ENCODE measurements at regions not wholly inside any gene's neighbourhood (a gene's known extent, or its start where the extent isn't known, plus 50 kb on each side); places are given as distances from the start of the nearest gene placed in this dataset.

DNA sequence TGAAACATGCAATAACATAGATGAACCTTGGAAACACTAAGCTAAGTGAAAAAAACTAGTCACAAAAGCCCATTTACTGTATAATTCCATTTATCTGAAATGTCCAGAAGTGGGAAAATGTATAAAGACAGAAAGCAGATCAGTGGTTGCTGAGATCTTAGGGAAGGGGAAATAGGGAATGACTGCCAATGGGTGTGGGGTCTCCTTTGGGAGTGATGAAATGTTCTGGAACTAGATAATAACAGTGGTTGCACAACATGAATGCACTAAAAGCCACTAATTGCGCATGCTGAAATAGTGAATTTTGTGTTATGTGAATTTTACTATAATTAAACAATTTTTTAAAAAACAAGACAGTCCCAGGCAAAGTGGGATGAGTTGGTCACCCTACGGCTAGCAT is 472.8 kb downstream of the CCDC171 start:
- DNase-seq: no peak

DNA sequence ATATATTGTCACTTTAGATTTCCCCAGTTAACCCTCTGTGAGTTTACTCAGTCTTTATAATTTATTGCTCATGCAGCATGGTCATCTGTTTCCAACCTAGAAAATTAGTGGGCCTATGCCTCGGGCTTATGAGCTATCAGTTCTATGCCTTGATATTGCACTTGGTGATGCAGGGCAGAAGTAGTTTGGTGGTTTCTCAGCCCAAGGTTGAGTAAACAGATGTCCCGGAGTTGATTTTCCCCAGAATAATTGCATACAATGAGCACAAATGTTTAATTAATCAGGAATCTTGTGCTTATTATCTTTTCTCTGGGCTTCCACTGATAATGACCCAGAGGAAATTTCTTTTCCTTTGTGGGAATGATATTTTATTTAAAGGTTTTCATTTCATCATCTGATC is 474.0 kb downstream of the CCDC171 start:
- no peak for DNase-seq

DNA sequence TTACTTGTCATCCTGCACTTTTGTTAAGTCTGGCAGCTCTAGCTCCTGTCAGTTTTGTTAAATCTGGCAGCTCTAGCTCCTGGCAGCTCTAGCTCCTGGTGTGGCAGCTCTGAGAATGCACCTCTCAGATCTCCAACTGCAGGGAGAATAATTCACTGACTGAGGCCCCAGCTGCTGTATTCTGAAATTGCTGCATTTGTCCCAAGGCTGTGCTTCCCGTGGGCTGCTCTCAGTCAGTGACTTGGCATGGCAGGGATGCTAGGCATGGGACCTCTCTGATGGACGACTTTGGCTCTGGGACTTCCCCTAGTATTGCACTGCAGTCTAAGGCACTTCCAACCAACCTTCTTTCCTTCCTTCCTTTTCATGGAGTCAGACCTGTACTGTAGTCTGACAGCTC is 475.7 kb downstream of the CCDC171 start:
- DNase-seq: no peak

DNA sequence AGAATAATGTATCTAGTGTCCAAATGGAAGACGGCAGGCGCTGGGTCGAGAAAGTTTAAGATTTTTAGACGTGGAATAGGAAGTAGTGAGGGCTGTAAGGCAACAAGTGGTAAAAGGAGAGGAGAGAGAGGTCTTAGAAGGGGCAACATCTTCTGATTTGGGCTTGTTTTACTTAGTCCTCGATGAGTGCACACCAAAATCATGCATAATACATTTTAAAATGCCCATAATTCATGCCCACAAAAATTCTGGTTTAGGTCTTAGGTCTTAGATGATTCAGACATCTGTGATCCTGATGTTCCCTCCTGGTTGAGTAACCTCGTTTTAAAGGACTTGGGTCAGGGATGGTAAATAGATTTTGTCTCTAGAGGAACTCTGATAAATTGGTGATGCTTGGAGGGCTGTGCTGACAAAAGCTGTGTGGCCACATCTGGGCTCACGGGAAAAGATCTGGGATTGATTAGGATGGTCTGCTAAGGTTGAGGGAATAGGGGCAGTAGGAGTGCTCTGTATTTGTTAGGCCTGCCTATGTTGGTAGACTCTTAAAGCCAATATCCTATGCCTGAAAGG is 476.3 kb downstream of the CCDC171 start:
- no peak for DNase-seq

DNA sequence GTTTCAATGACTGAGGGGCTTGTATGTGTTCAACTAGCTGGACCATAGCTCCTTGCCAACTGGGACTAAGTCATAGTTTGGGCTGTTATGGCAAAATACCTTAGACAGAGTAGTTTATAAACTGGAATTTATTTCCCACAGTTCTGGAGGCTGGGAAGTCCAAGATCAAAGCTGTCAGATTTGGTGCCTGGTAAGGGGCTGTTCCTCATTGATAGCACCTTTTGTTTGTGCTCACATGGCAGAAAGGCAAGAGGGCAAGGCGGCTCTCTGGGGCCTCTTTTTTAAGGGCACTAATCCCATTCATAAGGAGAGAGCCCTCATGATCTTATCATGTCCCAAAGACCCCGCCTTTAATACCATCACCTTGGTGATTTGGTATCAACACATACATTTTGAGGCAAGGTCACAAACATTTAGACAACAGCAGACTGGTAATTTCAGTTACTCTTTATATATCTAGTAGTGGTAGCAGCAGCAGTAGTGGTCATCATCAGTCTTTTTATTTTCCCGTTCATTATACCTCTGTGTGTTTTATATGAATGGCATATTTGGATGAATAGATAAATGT is 477.0 kb downstream of the CCDC171 start:
- no peak for DNase-seq

DNA sequence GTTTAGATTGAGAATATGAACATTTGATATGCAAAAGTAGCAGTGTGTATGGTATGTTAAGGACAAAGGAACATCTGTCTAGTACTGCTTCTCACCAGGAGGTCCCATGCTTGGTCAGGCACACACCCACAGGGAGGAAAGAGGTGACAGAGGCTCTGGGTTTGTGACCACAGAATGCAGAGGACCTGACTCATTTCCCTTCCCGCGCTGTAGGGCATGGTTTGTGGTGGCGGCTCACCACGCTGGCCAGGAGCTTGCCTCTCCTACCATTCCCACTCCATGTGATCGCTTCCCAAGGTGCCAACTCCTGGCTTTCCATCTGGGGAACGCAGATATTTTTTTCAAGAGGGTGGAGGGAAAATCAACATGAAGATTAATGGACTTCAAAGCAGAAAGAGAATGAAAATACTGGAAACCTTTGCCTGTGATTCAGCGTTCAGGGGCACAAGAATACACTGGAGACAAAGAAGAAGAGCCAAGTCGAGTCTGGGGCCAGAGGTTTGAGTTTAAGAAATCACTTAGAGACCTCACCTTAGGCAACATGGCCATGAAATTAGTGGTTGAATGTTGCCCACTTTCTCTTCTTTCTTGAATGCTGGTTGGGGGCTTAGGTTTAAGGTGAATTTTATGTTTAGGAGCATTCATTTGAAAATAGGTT is 477.8 kb downstream of the CCDC171 start:
- DNase-seq: no peak

DNA sequence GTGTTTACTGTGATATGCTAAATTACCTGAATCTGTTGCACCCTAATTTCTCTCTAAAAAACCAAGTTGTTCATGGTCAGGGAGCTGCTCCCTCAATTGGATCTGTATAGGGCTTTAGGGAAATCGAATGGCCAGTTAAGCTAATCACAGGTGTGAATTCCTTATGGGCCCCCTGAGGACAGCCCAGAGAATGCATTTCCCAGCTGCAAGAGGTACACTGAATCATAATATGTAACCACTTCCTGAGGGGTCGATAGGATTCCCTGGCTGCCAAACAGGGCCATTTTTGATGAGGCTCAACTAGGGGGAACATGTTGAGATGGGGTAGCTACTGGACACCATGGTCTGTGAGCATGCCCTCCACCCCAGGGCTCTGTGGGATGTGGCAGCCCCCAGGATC is 478.6 kb downstream of the CCDC171 start:
- DNase-seq: no peak

DNA sequence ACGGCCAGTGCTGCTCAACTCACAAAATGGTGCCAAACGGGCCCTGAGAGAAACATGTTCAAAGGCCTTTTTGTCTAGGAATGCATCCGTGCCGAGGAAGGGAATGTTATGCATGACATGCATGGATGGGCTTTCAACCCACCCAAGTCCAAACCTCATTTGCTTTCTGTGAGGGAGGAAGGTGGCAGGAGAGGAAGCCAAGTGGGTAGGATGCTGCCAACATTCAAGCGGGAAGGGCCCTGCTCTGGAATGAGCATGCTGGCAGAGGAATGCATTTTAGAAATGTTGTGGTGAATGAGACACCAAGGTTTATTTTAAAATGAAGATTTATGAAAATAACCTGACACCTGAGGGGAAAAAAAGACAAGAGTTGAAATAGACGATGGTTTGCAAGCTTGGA is 479.1 kb downstream of the CCDC171 start:
- DNase-seq: no peak

DNA sequence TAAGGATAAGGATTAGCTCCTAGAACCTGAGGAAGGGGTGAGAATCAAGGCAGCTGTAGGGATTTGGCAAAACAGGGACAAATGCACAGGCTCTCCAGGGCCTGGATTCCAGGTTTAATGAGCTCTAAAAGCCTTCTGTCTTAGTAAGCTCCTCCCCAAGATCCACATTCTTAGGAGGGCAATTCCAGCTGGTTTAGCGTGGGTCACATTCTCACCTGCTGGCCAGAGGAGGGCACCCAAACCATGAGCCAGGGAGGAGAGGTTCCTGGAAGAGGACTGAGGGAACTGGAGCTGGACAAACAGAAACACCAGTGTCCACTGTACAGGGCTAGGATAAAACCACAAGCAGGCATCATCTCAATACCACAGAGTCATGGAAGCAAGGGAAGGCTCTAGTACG is 480.0 kb downstream of the CCDC171 start:
- no peak for DNase-seq

DNA sequence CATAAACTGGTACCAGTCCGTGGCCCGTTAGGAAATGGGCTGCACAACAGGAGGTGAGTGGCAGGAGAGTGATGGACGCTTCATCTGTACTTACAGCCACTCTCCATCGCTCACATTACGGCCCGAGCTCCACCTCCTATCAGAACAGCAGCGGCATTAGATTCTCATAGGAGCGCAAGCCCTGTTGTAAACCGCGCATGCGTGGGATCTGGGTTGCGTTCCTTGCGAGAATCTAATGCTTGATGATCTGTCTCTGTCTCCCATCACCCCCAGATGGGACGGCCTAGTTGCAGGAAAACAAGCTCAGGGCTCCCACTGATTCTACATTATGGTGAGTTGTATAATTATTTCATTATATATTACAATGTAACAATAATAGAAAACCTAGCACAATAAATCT is 480.4 kb downstream of the CCDC171 start:
- no peak for DNase-seq

DNA sequence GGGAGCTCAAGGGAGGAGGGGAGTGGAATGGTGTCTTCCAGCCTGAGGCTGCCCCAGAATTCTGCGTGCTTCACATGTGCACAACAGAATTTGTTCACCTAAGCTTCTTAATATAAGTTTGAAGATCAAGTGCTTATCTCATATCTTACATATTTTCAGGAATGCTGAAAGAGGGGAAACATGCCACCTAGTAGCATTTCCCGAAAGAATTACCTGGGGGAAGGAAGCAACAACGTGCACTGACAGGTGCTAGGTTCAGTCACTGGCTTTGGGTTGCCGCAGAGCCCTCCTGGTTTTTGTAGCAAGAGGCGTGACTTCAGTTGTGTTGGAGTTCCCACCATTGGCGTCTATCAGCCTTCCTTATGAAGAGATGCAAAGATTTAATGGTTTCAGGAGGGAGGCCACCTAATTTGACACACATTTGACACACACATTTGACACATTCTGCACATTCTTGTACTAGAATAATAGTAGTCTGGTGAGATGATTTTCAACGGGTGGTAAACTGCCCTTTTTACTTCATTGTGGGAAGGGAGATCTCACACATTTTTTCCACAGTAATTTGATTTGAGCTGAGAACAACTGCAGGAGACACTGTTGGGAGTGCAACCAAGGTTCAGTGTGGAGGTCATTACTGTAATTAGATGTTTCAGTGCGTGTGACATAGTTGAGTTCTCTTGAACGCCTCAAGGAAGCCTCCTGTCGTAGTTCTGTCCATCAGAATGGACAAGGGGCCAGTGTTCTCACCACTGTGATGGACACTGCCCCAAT is 481.3 kb downstream of the CCDC171 start:
- DNase-seq: no peak

DNA sequence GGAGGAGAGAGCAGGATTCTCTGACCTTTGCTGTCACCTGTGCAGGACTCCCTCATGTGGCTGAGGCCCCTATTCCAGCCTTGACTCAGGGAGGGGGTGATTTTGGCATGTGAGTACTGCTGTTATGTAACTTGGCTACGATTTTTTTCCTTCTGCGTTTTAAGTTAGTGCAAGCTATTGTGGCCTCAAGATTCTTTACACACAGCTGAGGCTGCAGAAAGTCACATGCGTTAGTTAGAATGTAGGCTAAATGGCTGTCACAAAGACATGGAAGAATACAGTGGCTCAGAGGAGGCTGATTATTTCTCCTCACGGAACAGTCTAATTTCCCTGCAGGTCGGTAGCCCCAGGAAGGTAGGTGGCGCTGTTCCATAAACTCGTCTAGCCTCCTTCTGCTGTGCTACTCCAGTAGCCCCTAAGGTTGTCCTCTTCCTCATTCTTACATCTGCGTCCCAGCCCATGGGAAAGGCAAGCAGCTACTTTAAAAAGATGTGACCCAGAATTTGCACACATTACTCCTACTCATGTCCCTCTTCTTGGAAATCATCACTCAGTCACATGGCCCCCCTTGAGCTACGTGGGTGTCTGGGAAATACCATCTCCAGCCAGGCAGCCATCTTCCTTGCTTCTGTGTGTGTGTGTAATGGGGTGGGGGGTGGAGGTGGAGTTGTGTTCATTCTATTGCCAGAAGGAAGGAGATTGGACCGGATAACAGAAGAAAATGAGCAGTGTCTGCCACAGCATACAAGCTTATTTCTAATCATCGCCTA is 486.6 kb downstream of the CCDC171 start:
- no peak for DNase-seq

DNA sequence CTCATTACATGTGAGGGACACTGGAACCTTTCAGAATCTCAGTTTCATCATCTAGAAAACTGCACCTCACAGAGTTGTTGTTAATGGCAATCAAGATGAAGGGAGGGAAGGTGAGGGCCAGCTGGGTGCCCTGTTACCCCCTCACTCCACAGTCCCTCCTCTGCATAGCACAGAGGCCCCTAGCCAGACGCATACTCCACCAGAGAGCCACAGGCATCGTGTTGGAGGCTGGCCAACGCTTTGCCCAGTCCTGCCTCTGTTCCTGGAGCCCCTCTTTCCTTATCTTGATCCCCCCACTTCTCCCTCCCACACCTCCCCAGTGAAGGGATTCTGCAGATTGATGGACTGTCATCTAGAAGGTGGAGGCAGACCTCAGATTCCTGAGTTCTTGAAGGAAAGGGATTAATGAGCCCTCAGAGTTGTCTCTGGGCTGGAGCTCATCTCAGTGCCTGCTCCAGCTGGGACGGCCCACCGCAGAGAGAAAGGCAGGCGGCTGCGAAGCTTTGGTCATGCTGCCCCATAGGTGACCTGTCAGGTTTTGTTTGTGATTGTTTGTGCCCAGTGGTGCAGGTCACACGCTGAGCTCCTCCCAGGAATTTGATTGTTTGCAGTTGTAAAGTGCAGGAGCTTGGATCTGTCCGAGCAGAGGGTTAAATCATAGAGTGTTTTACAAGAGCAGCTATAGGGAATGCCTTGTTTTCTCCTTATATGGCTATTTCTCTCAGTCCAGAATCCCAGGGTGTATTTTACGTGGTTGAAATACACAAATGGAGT is 487.3 kb downstream of the CCDC171 start:
- DNase-seq: no peak

DNA sequence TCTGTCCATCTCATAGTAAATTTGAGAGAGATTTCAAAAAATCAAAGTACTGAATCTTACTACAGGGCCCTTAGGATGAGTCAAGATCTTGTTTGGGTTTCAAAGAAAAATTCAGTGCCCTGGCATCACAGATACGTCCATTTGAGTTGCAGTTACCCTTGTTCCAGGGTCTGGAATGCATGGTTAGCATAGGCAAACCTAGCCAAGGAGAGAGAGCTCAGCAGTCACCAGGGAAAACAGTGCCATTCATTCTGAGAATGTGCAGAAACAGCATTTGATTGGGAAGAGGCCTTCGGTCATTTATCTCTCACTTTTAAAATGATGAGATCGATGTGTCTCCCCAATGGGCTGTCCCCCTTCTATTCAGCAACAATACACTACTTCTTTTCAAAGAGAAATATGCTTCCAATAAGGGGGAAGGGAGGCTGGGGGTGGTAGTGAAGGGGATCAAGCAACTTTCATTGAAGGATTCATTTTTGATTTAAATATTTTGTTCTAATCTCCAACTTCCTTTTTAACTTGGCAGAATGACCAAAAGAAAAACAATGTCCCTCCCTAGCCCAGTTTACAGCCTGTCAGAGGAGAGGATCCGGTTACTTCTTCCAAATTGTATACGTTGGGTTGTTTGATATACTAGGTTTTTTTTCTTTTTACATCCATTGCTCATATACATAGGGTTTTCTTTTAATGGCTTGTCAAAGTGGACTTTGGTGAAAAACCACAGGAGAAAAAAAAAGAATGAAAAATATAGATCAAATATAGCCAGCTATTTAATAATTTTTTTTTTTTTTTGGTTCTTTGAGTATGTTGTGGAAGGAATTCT is 491.1 kb downstream of the CCDC171 start:
- no peak for DNase-seq

DNA sequence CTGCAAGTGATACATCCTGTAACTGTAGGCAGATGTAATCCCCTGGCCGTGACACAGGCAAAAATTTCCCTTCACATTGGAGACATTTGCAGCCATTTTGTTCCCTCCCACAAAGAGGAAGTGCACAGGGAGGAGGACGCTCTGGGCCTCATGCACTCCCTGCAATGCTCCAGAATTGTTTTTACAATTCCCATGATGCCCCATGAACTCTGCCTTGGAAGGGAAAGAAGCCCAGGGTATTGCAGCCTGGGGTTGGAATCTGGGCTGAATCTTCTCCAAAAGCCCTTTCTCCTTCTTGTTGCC is 491.7 kb downstream of the CCDC171 start:
- no peak for DNase-seq

DNA sequence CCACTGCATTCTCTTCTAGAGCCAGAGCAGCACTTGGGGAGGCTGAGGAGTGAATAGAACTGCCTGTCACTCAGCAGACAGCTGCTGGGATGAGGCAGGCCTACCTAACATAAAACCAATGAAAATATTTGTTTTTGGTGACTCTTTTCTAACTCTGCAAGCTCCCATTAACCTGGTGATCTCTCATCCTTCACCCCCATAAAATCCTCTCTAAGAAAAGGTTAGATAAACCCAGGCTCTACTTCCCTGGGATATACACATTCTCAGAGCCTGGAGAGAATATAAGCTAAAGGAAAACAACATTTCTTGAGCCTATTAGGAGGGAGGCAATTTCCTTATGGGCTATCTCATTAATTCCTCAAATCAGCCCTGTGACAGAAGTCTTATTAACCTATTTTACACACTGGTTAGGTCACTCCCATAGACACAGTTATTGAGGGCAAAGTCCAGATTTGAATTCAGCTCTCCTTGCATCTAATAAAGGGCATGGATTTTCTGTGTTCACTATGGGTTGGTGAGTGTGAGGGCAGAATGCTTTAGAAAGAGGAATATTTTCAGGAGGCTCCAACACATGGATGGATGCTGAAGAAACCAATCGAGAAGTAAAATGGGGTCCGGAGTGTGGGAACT is 492.9 kb downstream of the CCDC171 start:
- DNase-seq: no peak

DNA sequence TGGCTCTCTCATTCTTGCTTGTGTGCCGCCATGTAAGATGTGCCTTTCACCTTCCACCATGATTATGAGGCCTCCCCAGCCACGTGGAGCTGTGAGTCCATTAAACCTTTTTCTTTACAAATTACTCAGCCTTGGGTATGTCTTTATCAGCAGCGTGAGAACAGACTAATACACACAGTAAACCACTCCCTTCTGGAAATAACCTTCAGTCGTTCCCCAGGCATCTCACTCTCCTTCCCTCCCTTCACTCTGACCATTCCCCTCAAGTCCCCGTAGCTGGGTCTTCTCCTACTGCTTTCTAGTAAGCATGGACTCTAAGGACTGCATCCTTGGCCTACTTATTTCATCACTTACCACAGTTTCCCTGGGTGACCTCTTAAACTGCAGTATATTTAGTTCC is 493.9 kb downstream of the CCDC171 start:
- DNase-seq: no peak

DNA sequence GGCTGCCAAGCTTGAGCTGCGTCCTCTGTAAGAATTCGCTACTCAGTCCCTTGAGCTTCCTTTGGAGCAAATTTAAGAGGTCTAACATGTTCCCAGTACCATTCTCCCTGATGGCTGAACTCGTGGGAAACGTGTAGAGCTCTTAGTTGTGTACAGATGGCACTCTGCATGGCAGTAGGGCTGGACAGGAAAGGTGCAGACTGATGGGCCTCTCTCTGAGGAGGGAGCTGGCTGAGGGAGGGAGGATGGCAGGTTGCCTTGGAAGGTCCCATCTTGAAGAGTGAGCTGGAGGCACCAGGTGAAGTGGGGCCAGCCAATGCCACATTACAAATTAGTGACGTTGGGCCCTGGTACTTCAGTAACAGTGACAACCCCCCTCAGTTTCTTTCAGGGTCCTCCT is 495.3 kb downstream of the CCDC171 start:
- no peak for DNase-seq

DNA sequence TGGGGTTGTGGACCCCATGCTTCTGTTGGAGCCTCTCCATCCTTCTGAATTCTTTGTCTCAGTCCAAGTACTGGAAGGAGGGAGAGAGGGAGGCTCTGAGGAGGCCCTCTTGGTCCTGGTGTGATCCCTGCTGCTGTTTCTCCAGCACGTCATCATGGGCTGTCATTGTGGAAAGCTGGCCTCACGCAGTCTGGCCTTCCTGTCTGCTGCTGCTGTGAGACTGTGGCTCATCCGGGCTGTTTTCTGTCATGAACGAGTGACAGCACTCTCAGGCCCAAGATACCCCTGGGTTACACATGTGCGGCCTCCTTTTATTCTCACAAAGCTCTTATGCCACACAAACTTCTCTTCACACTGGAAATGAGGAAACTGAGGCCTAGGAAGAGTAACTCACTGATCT is 499.3 kb downstream of the CCDC171 start:
- no peak for DNase-seq

DNA sequence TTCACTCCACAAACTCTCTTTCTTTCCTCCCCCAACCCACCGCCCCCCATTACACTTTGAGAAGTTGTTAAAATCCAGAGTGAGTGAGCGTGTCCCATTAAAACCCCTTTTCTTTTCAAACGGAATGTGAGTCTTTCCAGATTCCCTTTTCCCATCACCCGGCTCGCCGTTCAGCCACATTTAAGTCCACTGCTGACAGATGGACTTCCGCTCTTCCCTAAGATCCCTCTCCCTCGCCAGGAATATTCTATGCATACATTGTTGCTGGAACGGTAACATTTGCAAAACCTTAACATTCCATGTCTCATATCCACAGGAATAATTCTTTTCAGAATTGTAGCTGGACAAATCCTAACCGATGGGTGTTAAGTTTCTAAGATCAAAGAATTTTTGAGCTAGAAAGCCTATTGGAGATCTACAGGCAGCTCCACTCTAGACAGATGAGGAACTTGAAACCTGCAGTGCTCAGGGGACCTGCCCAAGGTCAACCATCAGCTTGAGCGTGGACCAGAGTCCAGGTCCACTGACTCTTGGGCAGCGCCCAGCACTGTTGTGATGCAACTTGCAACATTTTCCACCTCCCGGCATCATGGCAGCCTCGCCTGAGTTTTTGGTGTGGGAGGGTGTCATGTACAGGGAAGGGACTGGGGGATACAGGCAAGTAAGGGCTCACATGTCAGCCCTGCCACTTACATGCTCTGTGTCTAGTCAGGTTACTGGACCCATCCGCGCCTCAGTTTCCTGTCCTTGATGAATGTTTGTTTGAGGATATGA is 500.1 kb downstream of the CCDC171 start:
- DNase-seq: no peak

DNA sequence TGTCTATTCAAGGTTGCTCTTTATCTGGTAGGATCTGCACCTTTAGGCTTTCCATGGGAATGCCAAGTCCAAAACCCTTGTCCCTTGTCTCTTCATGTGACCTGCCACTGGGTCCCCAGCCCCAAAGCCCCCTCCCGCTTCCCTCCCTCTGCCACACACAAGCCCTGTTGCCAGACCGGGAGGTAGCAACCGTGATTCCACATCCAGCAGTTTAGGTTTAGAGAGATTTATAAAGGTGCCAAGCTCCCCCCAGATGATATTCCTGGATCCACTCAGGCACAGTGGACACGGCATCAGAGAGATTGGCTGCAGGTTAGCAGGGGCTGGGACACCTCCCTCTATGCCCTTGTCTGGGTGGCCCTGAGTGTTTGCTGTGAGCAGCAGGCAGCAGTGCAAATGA is 504.7 kb downstream of the CCDC171 start:
- DNase-seq: no peak

All from CD4-positive, alpha-beta T cell treated with Interleukin-21 for 1 hour (primary cell).